GM23338 (cell line): ENCODE measurements at regions not wholly inside any gene's neighbourhood (a gene's known extent, or its start where the extent isn't known, plus 50 kb on each side); places are given as distances from the start of the nearest gene placed in this dataset.

Experiments
- CREB1 ChIP-seq: fragments of 250-450 bp; sonication (Bioruptor Pico); IDR thresholded peaks from 2 replicates; pipeline ENCODE4 v1.5.0; 2020; ENCODE audit warnings: low read depth, mild to moderate bottlenecking, moderate library complexity
- CTCF ChIP-seq, 2 experiments: fragments of 200-600 bp in 1 of 2; sonication (generic) in 1 of 2; conservative IDR thresholded peaks; 2 replicates each; pipeline versions ENCODE4 v1.5.1 to v1.6.1; 2016 to 2017; ENCODE audit warnings: antibody characterized with exemption in 2 of 2, low read depth in 2 of 2, mild to moderate bottlenecking in 2 of 2, moderate library complexity in 1 of 2
- EZH2 ChIP-seq: fragments of 200-600 bp; sonication (generic); IDR thresholded peaks from one replicate; pipeline ENCODE4 v1.8.0; 2017; ENCODE audit warnings: antibody characterized with exemption, mild to moderate bottlenecking, low read depth; ENCODE audit not compliant: unreplicated experiment
- EZH2phosphoT487 ChIP-seq: fragments of 200-600 bp; sonication (generic); IDR thresholded peaks from one replicate; pipeline ENCODE4 v1.8.1; 2018; ENCODE audit warnings: antibody characterized with exemption; ENCODE audit not compliant: unreplicated experiment
- JUNB ChIP-seq: IDR thresholded peaks from one replicate; pipeline ENCODE4 v1.6.1; 2016; ENCODE audit warnings: antibody characterized with exemption; ENCODE audit not compliant: unreplicated experiment
- POLR2AphosphoS5 ChIP-seq: IDR thresholded peaks from 2 replicates; pipeline ENCODE4 v1.6.1; 2016; ENCODE audit warnings: antibody characterized with exemption, low read depth
- STAT1 ChIP-seq: IDR thresholded peaks from one replicate; pipeline ENCODE4 v1.6.1; 2016; ENCODE audit warnings: antibody characterized with exemption; ENCODE audit not compliant: unreplicated experiment
- ZNF114 ChIP-seq: fragments of 250-450 bp; sonication (Bioruptor Pico); IDR thresholded peaks from 2 replicates; pipeline ENCODE4 v1.5.0; 2020; ENCODE audit warnings: mild to moderate bottlenecking, moderate library complexity
- ZNF331 ChIP-seq: fragments of 250-450 bp; sonication (Bioruptor Pico); IDR thresholded peaks from 2 replicates; pipeline ENCODE4 v1.5.0; 2020; ENCODE audit warnings: low read depth, mild to moderate bottlenecking, moderate library complexity
- TF ChIP-seq, protein P1 (sequence below): IDR thresholded peaks from 2 replicates; pipeline ENCODE4 v1.6.1; 2016; ENCODE audit warnings: antibody characterized with exemption
- TF ChIP-seq, protein P2 (sequence below): IDR thresholded peaks from one replicate; pipeline ENCODE4 v1.6.1; 2018; ENCODE audit warnings: antibody characterized with exemption; ENCODE audit not compliant: unreplicated experiment
- TF ChIP-seq, protein P3 (sequence below): fragments of 250-450 bp; sonication (Bioruptor Pico); IDR thresholded peaks from 2 replicates; pipeline ENCODE4 v1.5.0; 2020; ENCODE audit warnings: mild to moderate bottlenecking, moderate library complexity

DNA sequence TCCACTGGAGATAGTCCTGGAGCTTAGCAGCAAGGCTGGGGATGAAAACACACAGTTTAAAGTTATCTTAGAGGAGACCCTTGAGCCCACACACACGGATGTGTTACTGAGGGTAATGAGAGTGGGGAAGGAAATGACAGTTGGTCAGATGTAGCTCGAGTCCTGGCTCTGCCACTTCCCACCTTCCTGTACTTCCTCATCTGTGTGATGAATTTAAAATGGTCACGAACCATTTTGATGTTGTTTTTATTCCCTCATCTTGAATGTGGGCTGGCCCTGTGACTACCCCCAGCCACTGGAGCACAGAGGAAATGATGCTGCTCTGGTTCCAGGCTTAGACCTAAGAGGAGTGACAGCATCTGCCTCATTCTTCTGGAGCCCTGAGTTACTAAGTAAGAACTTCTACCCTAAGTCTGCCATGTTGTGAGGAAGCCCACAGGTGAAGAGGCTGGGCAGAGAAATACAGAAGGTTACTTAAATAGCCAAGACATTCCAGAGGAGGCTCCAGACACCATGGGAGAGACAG lies 141.2 kb downstream of the NRN1 start:
- TF ChIP-seq CTCF (conservative IDR thresholded peaks at IDR 0.05; ENCODE audit: low read depth in 2 of 2) (no peak), EZH2phosphoT487 (no peak), POLR2AphosphoS5 (no peak), ZNF114 (CRISPR knock-in tag) (no peak), JUNB (no peak), EZH2 (no peak), STAT1 (no peak), CREB1 (CRISPR knock-in tag) (no peak), ZNF331 (CRISPR knock-in tag) (no peak)
- TF ChIP-seq, protein P1, sequence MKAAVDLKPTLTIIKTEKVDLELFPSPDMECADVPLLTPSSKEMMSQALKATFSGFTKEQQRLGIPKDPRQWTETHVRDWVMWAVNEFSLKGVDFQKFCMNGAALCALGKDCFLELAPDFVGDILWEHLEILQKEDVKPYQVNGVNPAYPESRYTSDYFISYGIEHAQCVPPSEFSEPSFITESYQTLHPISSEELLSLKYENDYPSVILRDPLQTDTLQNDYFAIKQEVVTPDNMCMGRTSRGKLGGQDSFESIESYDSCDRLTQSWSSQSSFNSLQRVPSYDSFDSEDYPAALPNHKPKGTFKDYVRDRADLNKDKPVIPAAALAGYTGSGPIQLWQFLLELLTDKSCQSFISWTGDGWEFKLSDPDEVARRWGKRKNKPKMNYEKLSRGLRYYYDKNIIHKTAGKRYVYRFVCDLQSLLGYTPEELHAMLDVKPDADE: no peak
- TF ChIP-seq, protein P2, sequence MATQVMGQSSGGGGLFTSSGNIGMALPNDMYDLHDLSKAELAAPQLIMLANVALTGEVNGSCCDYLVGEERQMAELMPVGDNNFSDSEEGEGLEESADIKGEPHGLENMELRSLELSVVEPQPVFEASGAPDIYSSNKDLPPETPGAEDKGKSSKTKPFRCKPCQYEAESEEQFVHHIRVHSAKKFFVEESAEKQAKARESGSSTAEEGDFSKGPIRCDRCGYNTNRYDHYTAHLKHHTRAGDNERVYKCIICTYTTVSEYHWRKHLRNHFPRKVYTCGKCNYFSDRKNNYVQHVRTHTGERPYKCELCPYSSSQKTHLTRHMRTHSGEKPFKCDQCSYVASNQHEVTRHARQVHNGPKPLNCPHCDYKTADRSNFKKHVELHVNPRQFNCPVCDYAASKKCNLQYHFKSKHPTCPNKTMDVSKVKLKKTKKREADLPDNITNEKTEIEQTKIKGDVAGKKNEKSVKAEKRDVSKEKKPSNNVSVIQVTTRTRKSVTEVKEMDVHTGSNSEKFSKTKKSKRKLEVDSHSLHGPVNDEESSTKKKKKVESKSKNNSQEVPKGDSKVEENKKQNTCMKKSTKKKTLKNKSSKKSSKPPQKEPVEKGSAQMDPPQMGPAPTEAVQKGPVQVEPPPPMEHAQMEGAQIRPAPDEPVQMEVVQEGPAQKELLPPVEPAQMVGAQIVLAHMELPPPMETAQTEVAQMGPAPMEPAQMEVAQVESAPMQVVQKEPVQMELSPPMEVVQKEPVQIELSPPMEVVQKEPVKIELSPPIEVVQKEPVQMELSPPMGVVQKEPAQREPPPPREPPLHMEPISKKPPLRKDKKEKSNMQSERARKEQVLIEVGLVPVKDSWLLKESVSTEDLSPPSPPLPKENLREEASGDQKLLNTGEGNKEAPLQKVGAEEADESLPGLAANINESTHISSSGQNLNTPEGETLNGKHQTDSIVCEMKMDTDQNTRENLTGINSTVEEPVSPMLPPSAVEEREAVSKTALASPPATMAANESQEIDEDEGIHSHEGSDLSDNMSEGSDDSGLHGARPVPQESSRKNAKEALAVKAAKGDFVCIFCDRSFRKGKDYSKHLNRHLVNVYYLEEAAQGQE: no peak
- TF ChIP-seq, protein P3, sequence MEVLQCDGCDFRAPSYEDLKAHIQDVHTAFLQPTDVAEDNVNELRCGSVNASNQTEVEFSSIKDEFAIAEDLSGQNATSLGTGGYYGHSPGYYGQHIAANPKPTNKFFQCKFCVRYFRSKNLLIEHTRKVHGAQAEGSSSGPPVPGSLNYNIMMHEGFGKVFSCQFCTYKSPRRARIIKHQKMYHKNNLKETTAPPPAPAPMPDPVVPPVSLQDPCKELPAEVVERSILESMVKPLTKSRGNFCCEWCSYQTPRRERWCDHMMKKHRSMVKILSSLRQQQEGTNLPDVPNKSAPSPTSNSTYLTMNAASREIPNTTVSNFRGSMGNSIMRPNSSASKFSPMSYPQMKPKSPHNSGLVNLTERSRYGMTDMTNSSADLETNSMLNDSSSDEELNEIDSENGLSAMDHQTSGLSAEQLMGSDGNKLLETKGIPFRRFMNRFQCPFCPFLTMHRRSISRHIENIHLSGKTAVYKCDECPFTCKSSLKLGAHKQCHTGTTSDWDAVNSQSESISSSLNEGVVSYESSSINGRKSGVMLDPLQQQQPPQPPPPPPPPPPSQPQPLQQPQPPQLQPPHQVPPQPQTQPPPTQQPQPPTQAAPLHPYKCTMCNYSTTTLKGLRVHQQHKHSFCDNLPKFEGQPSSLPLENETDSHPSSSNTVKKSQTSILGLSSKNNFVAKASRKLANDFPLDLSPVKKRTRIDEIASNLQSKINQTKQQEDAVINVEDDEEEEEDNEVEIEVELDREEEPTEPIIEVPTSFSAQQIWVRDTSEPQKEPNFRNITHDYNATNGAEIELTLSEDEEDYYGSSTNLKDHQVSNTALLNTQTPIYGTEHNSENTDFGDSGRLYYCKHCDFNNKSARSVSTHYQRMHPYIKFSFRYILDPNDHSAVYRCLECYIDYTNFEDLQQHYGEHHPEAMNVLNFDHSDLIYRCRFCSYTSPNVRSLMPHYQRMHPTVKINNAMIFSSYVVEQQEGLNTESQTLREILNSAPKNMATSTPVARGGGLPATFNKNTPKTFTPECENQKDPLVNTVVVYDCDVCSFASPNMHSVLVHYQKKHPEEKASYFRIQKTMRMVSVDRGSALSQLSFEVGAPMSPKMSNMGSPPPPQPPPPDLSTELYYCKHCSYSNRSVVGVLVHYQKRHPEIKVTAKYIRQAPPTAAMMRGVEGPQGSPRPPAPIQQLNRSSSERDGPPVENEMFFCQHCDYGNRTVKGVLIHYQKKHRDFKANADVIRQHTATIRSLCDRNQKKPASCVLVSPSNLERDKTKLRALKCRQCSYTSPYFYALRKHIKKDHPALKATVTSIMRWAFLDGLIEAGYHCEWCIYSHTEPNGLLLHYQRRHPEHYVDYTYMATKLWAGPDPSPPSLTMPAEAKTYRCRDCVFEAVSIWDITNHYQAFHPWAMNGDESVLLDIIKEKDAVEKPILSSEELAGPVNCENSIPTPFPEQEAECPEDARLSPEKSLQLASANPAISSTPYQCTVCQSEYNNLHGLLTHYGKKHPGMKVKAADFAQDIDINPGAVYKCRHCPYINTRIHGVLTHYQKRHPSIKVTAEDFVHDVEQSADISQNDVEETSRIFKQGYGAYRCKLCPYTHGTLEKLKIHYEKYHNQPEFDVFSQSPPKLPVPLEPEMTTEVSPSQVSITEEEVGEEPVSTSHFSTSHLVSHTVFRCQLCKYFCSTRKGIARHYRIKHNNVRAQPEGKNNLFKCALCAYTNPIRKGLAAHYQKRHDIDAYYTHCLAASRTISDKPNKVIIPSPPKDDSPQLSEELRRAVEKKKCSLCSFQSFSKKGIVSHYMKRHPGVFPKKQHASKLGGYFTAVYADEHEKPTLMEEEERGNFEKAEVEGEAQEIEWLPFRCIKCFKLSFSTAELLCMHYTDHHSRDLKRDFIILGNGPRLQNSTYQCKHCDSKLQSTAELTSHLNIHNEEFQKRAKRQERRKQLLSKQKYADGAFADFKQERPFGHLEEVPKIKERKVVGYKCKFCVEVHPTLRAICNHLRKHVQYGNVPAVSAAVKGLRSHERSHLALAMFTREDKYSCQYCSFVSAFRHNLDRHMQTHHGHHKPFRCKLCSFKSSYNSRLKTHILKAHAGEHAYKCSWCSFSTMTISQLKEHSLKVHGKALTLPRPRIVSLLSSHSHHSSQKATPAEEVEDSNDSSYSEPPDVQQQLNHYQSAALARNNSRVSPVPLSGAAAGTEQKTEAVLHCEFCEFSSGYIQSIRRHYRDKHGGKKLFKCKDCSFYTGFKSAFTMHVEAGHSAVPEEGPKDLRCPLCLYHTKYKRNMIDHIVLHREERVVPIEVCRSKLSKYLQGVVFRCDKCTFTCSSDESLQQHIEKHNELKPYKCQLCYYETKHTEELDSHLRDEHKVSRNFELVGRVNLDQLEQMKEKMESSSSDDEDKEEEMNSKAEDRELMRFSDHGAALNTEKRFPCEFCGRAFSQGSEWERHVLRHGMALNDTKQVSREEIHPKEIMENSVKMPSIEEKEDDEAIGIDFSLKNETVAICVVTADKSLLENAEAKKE (CRISPR knock-in tag): no peak
